Peyer's patch (tissue), 4 donors: ENCODE measurements at regions not wholly inside any gene's neighbourhood (a gene's known extent, or its start where the extent isn't known, plus 50 kb on each side); places are given as distances from the start of the nearest gene placed in this dataset.

ENCODE experiments used
- CTCF ChIP-seq, 6 experiments: fragments of 450-650 bp in 4 of 6; fragments of 200-600 bp in 2 of 6; sonication (generic) in 1 of 6; IDR thresholded peaks; one replicate each; pipeline ENCODE4 v1.5.1; 2017 to 2019; ENCODE audit warnings: antibody characterized with exemption in 6 of 6, mild to moderate bottlenecking in 3 of 6, moderate library complexity in 1 of 6
- POLR2A ChIP-seq, 2 donors: fragments of 450-650 bp; IDR thresholded peaks; one replicate each; pipeline ENCODE4 v1.5.1; 2017; ENCODE audit warnings: antibody characterized with exemption in 2 of 2, mild to moderate bottlenecking in 2 of 2, moderate library complexity in 2 of 2

- no peak for TF ChIP-seq CTCF (IDR thresholded peaks at IDR 0.05)
- TF ChIP-seq POLR2A (IDR thresholded peaks at IDR 0.05) = no peak
Observed at GRCh38 chr21:14303731-14304488, 79.0 kb downstream of the HSPA13 start.
